ENCODE measurements at regions not wholly inside any gene's neighbourhood (a gene's known extent, or its start where the extent isn't known, plus 50 kb on each side); places are given as distances from the start of the nearest gene placed in this dataset.

- no peak overlapping the region for H3K4me3 ChIP-seq (ENCODE audit: low read length, poor library complexity, severe bottlenecking)
- no peaks in the 10 kb centered on the region for H3K79me2 ChIP-seq (ENCODE audit: insufficient read depth, low read length)
- no peak overlapping the region for H3K9ac ChIP-seq (ENCODE audit: low read depth, low read length, poor library complexity, severe bottlenecking)
- TF ChIP-seq EZH2phosphoT487 (IDR thresholded peaks at IDR 0.05; ENCODE audit: borderline replicate concordance): no peak
- TF ChIP-seq, protein P1, sequence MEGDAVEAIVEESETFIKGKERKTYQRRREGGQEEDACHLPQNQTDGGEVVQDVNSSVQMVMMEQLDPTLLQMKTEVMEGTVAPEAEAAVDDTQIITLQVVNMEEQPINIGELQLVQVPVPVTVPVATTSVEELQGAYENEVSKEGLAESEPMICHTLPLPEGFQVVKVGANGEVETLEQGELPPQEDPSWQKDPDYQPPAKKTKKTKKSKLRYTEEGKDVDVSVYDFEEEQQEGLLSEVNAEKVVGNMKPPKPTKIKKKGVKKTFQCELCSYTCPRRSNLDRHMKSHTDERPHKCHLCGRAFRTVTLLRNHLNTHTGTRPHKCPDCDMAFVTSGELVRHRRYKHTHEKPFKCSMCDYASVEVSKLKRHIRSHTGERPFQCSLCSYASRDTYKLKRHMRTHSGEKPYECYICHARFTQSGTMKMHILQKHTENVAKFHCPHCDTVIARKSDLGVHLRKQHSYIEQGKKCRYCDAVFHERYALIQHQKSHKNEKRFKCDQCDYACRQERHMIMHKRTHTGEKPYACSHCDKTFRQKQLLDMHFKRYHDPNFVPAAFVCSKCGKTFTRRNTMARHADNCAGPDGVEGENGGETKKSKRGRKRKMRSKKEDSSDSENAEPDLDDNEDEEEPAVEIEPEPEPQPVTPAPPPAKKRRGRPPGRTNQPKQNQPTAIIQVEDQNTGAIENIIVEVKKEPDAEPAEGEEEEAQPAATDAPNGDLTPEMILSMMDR (conservative IDR thresholded peaks at IDR 0.05; ENCODE audit: low read length): no peak
- no peaks in the 10 kb centered on the region for H3K4me1 ChIP-seq (ENCODE audit: insufficient read depth, low read length, poor library complexity, severe bottlenecking)
- H3K27me3 ChIP-seq (ENCODE audit: insufficient read depth, low read length, poor library complexity, severe bottlenecking): no peaks in the 10 kb centered on the region
- no peaks in the 10 kb centered on the region for H3K36me3 ChIP-seq (ENCODE audit: insufficient read depth, low read length)
- no peaks in the 10 kb centered on the region for H4K20me1 ChIP-seq (ENCODE audit: insufficient read depth, low read length, poor library complexity, severe bottlenecking)
- H3F3A ChIP-seq (ENCODE audit: low read depth): no peaks in the 10 kb centered on the region
- H3K4me2 ChIP-seq (ENCODE audit: low read depth, low read length, poor library complexity, severe bottlenecking): no peak overlapping the region
- H2AFZ ChIP-seq (ENCODE audit: low read length): no peak overlapping the region
- H3K9me2 ChIP-seq (replicated peaks; ENCODE audit: low read depth, low read length): no peaks in the 10 kb centered on the region
- no peaks in the 10 kb centered on the region for H3K9me3 ChIP-seq (ENCODE audit: insufficient read depth, low read depth, low read length)
Measured at GRCh38 chr1:30418061-30418938, 305.1 kb downstream of the MATN1 start.

- Histone ChIP-seq H3K4me2 (ENCODE audit: low read depth, low read length, poor library complexity, severe bottlenecking) (no peak overlapping the region), H3K4me1 (ENCODE audit: insufficient read depth, low read length, poor library complexity, severe bottlenecking) (no peaks in the 10 kb centered on the region), H3K4me3 (ENCODE audit: low read length, poor library complexity, severe bottlenecking) (no peak overlapping the region), H2AFZ (ENCODE audit: low read length) (no peak overlapping the region), H3F3A (ENCODE audit: low read depth) (no peaks in the 10 kb centered on the region), H3K36me3 (ENCODE audit: insufficient read depth, low read length) (no peaks in the 10 kb centered on the region), H3K9me3 (ENCODE audit: insufficient read depth, low read depth, low read length) (no peaks in the 10 kb centered on the region), H3K79me2 (ENCODE audit: insufficient read depth, low read length) (no peaks in the 10 kb centered on the region), H3K9ac (ENCODE audit: low read depth, low read length, poor library complexity, severe bottlenecking) (no peak overlapping the region), H3K9me2 (replicated peaks; ENCODE audit: low read depth, low read length) (no peaks in the 10 kb centered on the region), H3K27me3 (ENCODE audit: insufficient read depth, low read length, poor library complexity, severe bottlenecking) (no peaks in the 10 kb centered on the region), H4K20me1 (ENCODE audit: insufficient read depth, low read length, poor library complexity, severe bottlenecking) (no peaks in the 10 kb centered on the region)
- TF ChIP-seq EZH2phosphoT487 (IDR thresholded peaks at IDR 0.05; ENCODE audit: borderline replicate concordance): no peak
- TF ChIP-seq, protein P1 (conservative IDR thresholded peaks at IDR 0.05; ENCODE audit: low read length): no peak
Measured at GRCh38 chr1:30417701-30418046, 305.7 kb downstream of the MATN1 start.

DNA sequence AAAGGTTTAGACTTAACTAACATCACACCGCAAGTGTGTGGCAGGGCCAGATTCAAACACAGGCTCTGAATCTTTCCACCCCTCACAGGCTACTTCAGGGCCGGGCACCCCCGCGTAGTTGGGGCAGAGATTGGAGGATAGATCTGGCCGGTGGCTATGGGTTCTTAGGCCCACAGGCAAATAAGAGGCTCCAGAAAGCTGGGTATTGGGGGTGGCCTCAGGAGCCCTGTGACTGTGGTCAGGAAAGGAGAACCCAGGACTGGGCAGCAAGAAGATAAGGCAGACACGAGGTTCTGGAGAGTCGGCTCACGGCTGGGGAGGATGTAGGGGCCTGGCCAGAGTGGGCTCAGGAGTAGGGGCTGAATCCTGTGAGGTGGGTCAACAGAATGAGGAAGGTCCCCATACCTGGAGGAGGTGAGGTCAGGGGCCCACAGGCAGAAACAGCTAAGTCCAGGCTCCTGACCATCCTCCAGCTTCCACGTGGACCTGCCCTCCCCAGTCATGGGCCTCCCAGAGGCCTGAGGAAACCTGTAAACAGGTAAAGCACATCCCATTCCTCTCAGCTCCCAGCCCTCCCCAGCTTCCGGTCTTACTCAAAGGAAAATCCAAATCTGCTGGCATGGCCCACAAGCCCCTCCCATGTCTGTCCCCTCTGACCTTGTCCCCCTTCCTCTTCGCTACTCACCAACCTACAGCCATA is 306.2 kb downstream of the MATN1 start:
- H3F3A ChIP-seq (ENCODE audit: low read depth): no peaks in the 10 kb centered on the region
- H2AFZ ChIP-seq (ENCODE audit: low read length): no peak overlapping the region
- no peak for TF ChIP-seq EZH2phosphoT487 (IDR thresholded peaks at IDR 0.05; ENCODE audit: borderline replicate concordance)
- TF ChIP-seq, protein P1 (conservative IDR thresholded peaks at IDR 0.05; ENCODE audit: low read length): no peak
- H3K4me3 ChIP-seq (ENCODE audit: low read length, poor library complexity, severe bottlenecking): no peak overlapping the region
- no peak overlapping the region for H3K9ac ChIP-seq (ENCODE audit: low read depth, low read length, poor library complexity, severe bottlenecking)
- H3K27me3 ChIP-seq (ENCODE audit: insufficient read depth, low read length, poor library complexity, severe bottlenecking): no peaks in the 10 kb centered on the region
- H4K20me1 ChIP-seq (ENCODE audit: insufficient read depth, low read length, poor library complexity, severe bottlenecking): no peaks in the 10 kb centered on the region
- H3K9me3 ChIP-seq (ENCODE audit: insufficient read depth, low read depth, low read length): no peaks in the 10 kb centered on the region
- no peaks in the 10 kb centered on the region for H3K36me3 ChIP-seq (ENCODE audit: insufficient read depth, low read length)
- no peaks in the 10 kb centered on the region for H3K79me2 ChIP-seq (ENCODE audit: insufficient read depth, low read length)
- no peaks in the 10 kb centered on the region for H3K9me2 ChIP-seq (replicated peaks; ENCODE audit: low read depth, low read length)
- H3K4me2 ChIP-seq (ENCODE audit: low read depth, low read length, poor library complexity, severe bottlenecking): no peak overlapping the region
- no peaks in the 10 kb centered on the region for H3K4me1 ChIP-seq (ENCODE audit: insufficient read depth, low read length, poor library complexity, severe bottlenecking)
